Left ventricle myocardium inferior (tissue), 1 donor: ENCODE measurements at regions not wholly inside any gene's neighbourhood (a gene's known extent, or its start where the extent isn't known, plus 50 kb on each side); places are given as distances from the start of the nearest gene placed in this dataset.
A peak's percentile ranks its signal among the peaks of the same experiment; 100 is the strongest.
"Not testable (repeated sequence)": the region's sequence is repeated elsewhere in the genome, so short reads cannot be mapped to it uniquely, and the experiment has no call there.

Experiments used
- DNase-seq: peaks from one replicate; pipeline ENCODE4 v3.0.0-alpha.2; 2020
- H3K27ac ChIP-seq: fragments of 200-600 bp; replicated peaks from 2 replicates; pipeline ENCODE4 v1.8.0; 2021
- H3K27me3 ChIP-seq: fragments of 200-600 bp; 2 replicates; pipeline ENCODE4 v1.8.0; 2021; ENCODE audit warnings: low read depth
- H3K36me3 ChIP-seq: fragments of 200-600 bp; 2 replicates; pipeline ENCODE4 v1.8.0; 2021
- H3K4me1 ChIP-seq: fragments of 200-600 bp; 2 replicates; pipeline ENCODE4 v1.8.0; 2021
- H3K4me3 ChIP-seq: fragments of 200-600 bp; 2 replicates; pipeline ENCODE4 v1.8.0; 2021; ENCODE audit warnings: mild to moderate bottlenecking, moderate library complexity
- H3K9me3 ChIP-seq: fragments of 200-600 bp; replicated peaks from 2 replicates; pipeline ENCODE4 v1.8.0; 2021
- intact Hi-C: fragments of 100-400 bp; cut with micrococcal nuclease; formaldehyde crosslinking; loops from one replicate; pipeline ENCODE4 v1.11.0; 2022
- TF ChIP-seq, protein P1 (sequence below): fragments of 200-600 bp; IDR thresholded peaks from 2 replicates; pipeline ENCODE4 v1.8.0; 2021; ENCODE audit warnings: antibody characterized with exemption, mild to moderate bottlenecking, borderline replicate concordance
- donor health status: DM: no; HTN: yes; CAD: no; lungs with severe emphysema.

DNA sequence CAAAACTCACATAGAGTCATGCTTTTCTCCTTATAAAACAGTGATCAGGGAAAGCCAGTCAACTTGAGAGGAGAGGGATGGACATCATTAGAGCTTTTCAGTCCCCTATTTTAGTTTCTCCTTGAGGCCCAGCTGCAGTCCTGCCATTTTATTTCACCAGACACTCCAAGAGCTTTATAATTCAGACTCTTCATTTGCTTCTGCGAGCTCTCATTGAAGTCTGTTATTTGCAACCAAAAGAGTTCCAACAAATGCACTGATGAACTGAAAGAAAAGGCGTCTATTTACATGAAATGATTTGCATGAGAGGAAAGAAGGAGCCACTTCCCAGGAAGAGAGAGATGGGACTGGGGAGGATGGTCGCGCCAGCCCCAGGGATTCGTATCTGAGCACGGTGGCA is 86.8 kb downstream of the NDUFA12 start:
- intact Hi-C loops, result no loop called here
- Histone ChIP-seq H3K4me1 (no peaks in the 10 kb centered on the region), H3K9me3 (peaks cover 7% of the 10 kb centered on the region), H3K36me3 (no peaks in the 10 kb centered on the region), H3K27ac (no peak overlapping the region), H3K4me3 (no peak overlapping the region), H3K27me3 (no peaks in the 10 kb centered on the region)
- DNase-seq, result no peak
- TF ChIP-seq, protein P1, sequence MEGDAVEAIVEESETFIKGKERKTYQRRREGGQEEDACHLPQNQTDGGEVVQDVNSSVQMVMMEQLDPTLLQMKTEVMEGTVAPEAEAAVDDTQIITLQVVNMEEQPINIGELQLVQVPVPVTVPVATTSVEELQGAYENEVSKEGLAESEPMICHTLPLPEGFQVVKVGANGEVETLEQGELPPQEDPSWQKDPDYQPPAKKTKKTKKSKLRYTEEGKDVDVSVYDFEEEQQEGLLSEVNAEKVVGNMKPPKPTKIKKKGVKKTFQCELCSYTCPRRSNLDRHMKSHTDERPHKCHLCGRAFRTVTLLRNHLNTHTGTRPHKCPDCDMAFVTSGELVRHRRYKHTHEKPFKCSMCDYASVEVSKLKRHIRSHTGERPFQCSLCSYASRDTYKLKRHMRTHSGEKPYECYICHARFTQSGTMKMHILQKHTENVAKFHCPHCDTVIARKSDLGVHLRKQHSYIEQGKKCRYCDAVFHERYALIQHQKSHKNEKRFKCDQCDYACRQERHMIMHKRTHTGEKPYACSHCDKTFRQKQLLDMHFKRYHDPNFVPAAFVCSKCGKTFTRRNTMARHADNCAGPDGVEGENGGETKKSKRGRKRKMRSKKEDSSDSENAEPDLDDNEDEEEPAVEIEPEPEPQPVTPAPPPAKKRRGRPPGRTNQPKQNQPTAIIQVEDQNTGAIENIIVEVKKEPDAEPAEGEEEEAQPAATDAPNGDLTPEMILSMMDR, result no peak

DNA sequence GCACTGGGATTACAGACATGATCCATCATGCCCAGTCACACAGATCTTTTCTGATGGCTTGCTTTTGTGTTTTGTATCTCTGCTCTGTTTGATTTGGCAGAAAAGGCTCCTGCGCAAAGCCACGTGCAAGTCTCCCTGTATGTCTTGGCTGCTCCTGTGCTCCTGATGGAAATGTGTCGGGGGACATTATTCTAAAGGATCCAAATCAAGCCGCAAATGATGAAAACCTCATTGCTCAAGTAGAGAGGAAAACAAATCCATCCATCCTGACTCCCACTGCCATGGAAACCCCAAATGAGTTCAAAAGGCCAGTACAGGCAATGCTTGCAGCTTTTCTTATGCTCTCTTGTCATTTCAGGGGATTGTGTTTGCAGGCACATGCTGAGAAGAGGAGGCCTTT is 93.8 kb downstream of the NDUFA12 start:
- TF ChIP-seq, protein P1, result no peak
- H3K27ac ChIP-seq, result no peak overlapping the region
- H3K36me3 ChIP-seq, result no peaks in the 10 kb centered on the region
- intact Hi-C loops, result no loop called here
- DNase-seq, result no peak
- H3K27me3 ChIP-seq, result no peaks in the 10 kb centered on the region
- H3K9me3 ChIP-seq, result peaks cover 18% of the 10 kb centered on the region
- H3K4me1 ChIP-seq, result no peaks in the 10 kb centered on the region
- H3K4me3 ChIP-seq, result no peak overlapping the region

DNA sequence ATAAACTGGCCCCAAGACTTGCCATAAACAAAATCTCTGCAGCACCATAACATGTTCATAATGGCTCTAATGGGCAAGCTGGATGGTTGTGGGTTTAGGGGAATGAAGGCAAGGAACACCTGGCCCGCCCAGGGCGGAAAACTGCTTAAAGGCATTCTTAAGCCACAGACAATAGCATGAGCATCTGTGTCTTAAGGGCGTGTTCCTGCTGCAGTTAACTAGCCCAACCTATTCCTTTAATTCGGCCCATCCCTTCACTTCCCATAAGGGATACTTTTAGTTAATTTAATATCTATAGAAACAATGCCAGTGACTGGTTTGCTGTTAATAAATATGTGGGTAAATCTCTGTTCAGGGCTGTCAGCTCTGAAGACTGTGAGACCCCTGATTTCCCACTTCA is 97.7 kb downstream of the NDUFA12 start:
- H3K4me3 ChIP-seq, H3K27ac ChIP-seq, H3K4me1 ChIP-seq, H3K36me3 ChIP-seq, H3K27me3 ChIP-seq, DNase-seq, intact Hi-C loops: not testable (repeated sequence)
- H3K9me3 ChIP-seq, result peaks cover 10% of the 10 kb centered on the region

DNA sequence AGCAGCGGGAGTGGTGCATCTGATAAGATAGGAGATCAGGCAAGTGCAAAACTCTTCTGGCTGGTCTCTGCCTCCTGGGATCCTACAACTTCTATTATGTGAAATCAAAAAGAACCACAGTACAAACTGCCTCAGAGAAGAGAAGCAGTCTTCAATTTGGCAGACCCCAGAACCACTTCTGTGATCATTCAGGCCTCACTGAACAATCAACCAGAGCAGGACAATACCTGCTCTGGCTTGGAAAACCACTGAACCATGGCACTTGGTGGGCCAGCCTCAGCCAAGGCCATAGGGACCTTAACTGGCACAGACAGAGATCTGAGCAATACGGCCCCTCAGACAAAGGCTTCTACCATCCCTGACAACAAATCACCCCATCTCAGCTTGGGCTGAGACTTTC is 103.0 kb downstream of the NDUFA12 start:
- no peaks in the 10 kb centered on the region for H3K27me3 ChIP-seq
- H3K4me1 ChIP-seq, result no peaks in the 10 kb centered on the region
- H3K27ac ChIP-seq, result no peak overlapping the region
- intact Hi-C loops, result no loop called here
- H3K9me3 ChIP-seq, result peaks cover 3% of the 10 kb centered on the region
- H3K4me3 ChIP-seq, result no peak overlapping the region
- no peak for DNase-seq
- no peaks in the 10 kb centered on the region for H3K36me3 ChIP-seq
- TF ChIP-seq, protein P1, result no peak

DNA sequence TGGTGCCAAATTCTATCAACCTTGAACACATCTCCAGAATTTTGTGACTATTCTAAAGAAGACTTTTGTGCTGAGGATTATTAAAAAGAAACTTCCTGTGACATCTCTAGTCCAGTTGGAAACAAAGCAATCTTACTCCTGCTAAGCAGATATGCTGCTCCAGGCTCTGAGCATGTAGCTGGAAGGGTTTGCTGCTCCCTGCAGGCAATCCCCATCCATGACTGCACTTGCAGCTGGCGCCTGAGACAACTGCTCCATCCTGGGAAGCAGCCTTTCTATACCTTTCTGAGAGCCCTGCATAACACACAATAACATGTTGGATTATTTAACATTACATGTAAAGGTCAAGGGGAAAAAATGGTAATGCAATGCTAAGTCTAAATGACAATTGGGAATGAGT is 105.1 kb downstream of the NDUFA12 start:
- Histone ChIP-seq H3K27ac (no peak overlapping the region), H3K4me3 (no peak overlapping the region), H3K27me3 (peaks cover 2% of the 10 kb centered on the region), H3K9me3 (no peaks in the 10 kb centered on the region), H3K36me3 (no peaks in the 10 kb centered on the region), H3K4me1 (no peaks in the 10 kb centered on the region)
- no peak for DNase-seq
- intact Hi-C loops, result no loop called here
- TF ChIP-seq, protein P1, result peak; percentile 38

DNA sequence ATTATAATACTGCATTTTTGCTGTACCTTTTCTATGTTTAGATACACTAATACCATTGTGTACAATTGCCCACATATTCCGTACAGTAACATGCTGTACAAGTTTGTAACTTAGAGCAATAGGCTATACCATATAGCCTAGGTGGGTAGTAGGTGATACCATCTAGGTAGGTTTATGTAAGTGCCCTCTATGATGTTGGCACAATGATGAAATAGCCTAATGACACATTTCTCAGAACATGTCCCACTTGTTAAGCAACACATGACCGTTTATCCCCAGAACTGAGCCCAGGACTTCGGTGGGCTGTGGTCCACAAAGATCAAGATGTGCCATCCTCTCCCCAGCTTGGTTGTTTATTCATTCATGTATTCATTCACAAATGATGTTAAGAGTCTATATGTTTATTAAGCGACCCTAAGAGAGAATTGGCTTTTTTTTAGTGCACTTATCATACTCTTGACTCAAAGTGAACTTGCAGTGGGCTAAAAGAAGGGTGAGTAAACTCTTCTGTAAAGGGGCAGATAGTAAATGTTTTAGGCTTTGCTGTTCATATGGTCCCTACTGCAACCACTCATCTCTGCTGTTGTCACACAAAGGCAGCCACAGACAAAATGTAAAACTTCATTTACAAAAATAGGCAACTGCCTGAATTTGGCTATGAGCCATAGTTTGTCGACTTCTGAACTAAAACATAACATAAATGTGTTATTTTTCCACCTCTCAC is 110.8 kb downstream of the NDUFA12 start:
- DNase-seq, result no peak
- Histone ChIP-seq H3K4me1 (no peaks in the 10 kb centered on the region), H3K27ac (no peak overlapping the region), H3K27me3 (peaks cover 5% of the 10 kb centered on the region), H3K9me3 (no peaks in the 10 kb centered on the region), H3K4me3 (no peak overlapping the region), H3K36me3 (no peaks in the 10 kb centered on the region)
- intact Hi-C loops, result no loop called here
- TF ChIP-seq, protein P1, result no peak
